Endodermal cell (in vitro differentiated cells): ENCODE measurements at regions not wholly inside any gene's neighbourhood (a gene's known extent, or its start where the extent isn't known, plus 50 kb on each side); places are given as distances from the start of the nearest gene placed in this dataset.

Source experiments
- DNase-seq: peaks from one replicate; pipeline ENCODE4 v3.0.0-alpha.2; 2017
- H3K27ac ChIP-seq: 2 replicates; pipeline ENCODE4 v1.5.1; 2013; ENCODE audit warnings: mild to moderate bottlenecking, low read depth, low read length, moderate library complexity
- H3K27me3 ChIP-seq: 2 replicates; pipeline ENCODE4 v1.6.1; 2013; ENCODE audit warnings: mild to moderate bottlenecking, low read length, moderate library complexity; ENCODE audit not compliant: insufficient read depth, control insufficient read depth, poor library complexity, severe bottlenecking
- H3K36me3 ChIP-seq: 2 replicates; pipeline ENCODE4 v1.7.0; 2013; ENCODE audit warnings: mild to moderate bottlenecking, low read length, moderate library complexity; ENCODE audit not compliant: control insufficient read depth, insufficient read depth
- H3K4me1 ChIP-seq: one replicate; pipeline ENCODE4 v1.7.0; 2013; ENCODE audit warnings: low read length; ENCODE audit not compliant: control insufficient read depth, insufficient read depth
- H3K4me3 ChIP-seq: 2 replicates; pipeline ENCODE4 v1.5.1; 2013; ENCODE audit warnings: mild to moderate bottlenecking, low read length, moderate library complexity
- H3K9ac ChIP-seq: 2 replicates; pipeline ENCODE4 v1.6.1; 2013; ENCODE audit warnings: mild to moderate bottlenecking, low read length, moderate library complexity; ENCODE audit not compliant: poor library complexity, severe bottlenecking; ENCODE audit errors: extremely low read depth
- H3K9me3 ChIP-seq: 2 replicates; pipeline ENCODE4 v1.6.1; 2013; ENCODE audit warnings: mild to moderate bottlenecking, low read length, moderate library complexity; ENCODE audit not compliant: control insufficient read depth
- H3K27ac Mint-ChIP-seq: 2 replicates; pipeline ENCODE4 v1.8.0; 2020; ENCODE audit warnings: mixed read lengths
- H3K27me3 Mint-ChIP-seq: 2 replicates; pipeline ENCODE4 v1.8.0; 2021; ENCODE audit warnings: mild to moderate bottlenecking, mixed read lengths; ENCODE audit not compliant: insufficient read depth
- H3K36me3 Mint-ChIP-seq: 2 replicates; pipeline ENCODE4 v1.8.0; 2020; ENCODE audit warnings: low read depth, mixed read lengths
- H3K4me1 Mint-ChIP-seq: 2 replicates; pipeline ENCODE4 v1.8.0; 2020; ENCODE audit warnings: mixed read lengths
- H3K4me3 Mint-ChIP-seq: 2 replicates; pipeline ENCODE4 v1.8.0; 2020; ENCODE audit warnings: mild to moderate bottlenecking, moderate library complexity, mixed read lengths
- H3K9me3 Mint-ChIP-seq: 2 replicates; pipeline ENCODE4 v1.8.0; 2020; ENCODE audit warnings: mild to moderate bottlenecking, mixed read lengths
- CTCF ChIP-seq: fragments of 200-600 bp; sonication (generic); conservative IDR thresholded peaks from 2 replicates; pipeline ENCODE4 v1.5.0; 2021; ENCODE audit warnings: antibody characterized with exemption, mild to moderate bottlenecking
- WGBS, 2 experiments: methylation state at CpG; one replicate each; pipeline versions ENCODE4 v1.1.5 to v1.1.7; 2013; ENCODE audit warnings: missing lambda C conversion rate in 2 of 2, mixed read lengths in 1 of 2; ENCODE audit not compliant: insufficient coverage in 1 of 2, insufficient read length in 1 of 2; 5-methylcytosine and 5-hydroxymethylcytosine counted together

GRCh38 chr7:24372961-24373955, 89.3 kb downstream of the NPY start:
- no peaks in the 10 kb centered on the region for H3K36me3 Mint-ChIP-seq
- peaks cover 6% of the 10 kb centered on the region for H3K27me3 Mint-ChIP-seq
- Histone ChIP-seq H3K27ac (no peak overlapping the region), H3K4me3 (no peak overlapping the region), H3K36me3 (no peaks in the 10 kb centered on the region), H3K9ac (no peak overlapping the region), H3K9me3 (no peaks in the 10 kb centered on the region), H3K4me1 (no peaks in the 10 kb centered on the region), H3K27me3 (no peaks in the 10 kb centered on the region)
- H3K4me1 Mint-ChIP-seq, result peaks cover 23% of the 10 kb centered on the region
- no peak overlapping the region for H3K4me3 Mint-ChIP-seq
- 88 to 92% methylated on average over 10 to 17 of the region's 17 CpGs for WGBS, 2 experiments
- no peak for TF ChIP-seq CTCF
- DNase-seq, result no peak
- H3K9me3 Mint-ChIP-seq, result no peaks in the 10 kb centered on the region
- H3K27ac Mint-ChIP-seq, result no peak overlapping the region

GRCh38 chr7:24378871-24379616, 95.1 kb downstream of the NPY start:
- H3K4me1 ChIP-seq, result no peaks in the 10 kb centered on the region

More at GRCh38 chr7:24378871-24379616, 95.1 kb downstream of the NPY start:
- Histone ChIP-seq H3K36me3 (no peaks in the 10 kb centered on the region), H3K4me3 (no peak overlapping the region), H3K9ac (no peak overlapping the region), H3K27me3 (no peaks in the 10 kb centered on the region), H3K27ac (no peak overlapping the region), H3K9me3 (peaks cover 11% of the 10 kb centered on the region)
- no peak overlapping the region for H3K4me3 Mint-ChIP-seq
- H3K27me3 Mint-ChIP-seq, result peaks cover 6% of the 10 kb centered on the region
- no peaks in the 10 kb centered on the region for H3K36me3 Mint-ChIP-seq
- WGBS, 2 experiments, result 92 to 94% methylated on average over 5 to 8 of the region's 8 CpGs
- H3K9me3 Mint-ChIP-seq, result peaks cover 12% of the 10 kb centered on the region
- H3K4me1 Mint-ChIP-seq, result peaks cover 22% of the 10 kb centered on the region
- no peak overlapping the region for H3K27ac Mint-ChIP-seq
- TF ChIP-seq CTCF, result no peak
- no peak for DNase-seq
